ENCODE measurements at regions not wholly inside any gene's neighbourhood (a gene's known extent, or its start where the extent isn't known, plus 50 kb on each side); places are given as distances from the start of the nearest gene placed in this dataset.
"Not testable (repeated sequence)": the region's sequence is repeated elsewhere in the genome, so short reads cannot be mapped to it uniquely, and the experiment has no call there.

GRCh38 chr2:118613737-118614136, 233.7 kb downstream of the EN1 start:
- DNase-seq (ENCODE audit: low read depth): no peak

DNA sequence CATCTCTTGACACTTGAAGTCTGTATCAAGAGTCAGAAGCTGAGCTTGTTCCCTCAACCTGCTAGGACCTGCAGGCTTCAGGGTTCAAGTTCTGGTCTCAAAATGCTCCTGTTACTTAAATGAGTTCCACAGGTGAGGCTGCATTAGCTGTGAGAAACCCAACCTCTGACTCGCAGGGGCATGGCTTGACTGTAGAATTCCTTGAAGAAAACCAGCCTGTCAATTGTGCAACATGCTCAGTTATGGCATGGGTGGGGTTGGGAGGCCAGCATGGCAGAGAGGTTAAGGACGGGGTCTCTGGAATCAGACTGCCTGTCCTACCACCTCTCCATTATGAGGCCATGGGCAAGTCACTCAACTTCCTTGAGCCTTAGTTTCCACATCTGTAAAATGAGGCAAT, 235.8 kb downstream of the EN1 start:
- no peak for DNase-seq (ENCODE audit: low read depth)

GRCh38 chr2:118609138-118609537, 238.3 kb downstream of the EN1 start:
- no peak for DNase-seq (ENCODE audit: low read depth)

DNA sequence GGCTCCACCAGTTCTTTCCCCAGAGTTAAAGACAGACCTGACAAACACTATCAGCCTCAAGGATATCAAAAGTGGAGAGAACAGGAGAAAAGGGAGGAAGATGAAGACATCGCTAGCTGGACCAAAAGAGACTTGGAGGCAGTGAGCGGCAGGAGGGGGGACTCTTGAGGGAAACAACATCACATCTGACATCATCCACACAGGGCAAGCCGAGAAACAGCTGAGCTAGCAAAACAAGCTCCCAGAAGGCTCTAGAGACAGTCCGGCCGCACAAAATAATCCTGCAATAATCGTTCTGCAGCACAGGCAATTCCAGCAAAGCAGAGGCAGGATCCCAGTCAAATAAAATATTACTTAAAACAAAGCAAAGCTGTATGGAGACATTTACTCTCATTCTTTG, 239.8 kb downstream of the EN1 start:
- DNase-seq (ENCODE audit: low read depth): no peak

- DNase-seq (ENCODE audit: low read depth): no peak
Measured at GRCh38 chr2:118604811-118605210, 242.6 kb downstream of the EN1 start.

- no peak for DNase-seq (ENCODE audit: low read depth)
Measured at GRCh38 chr2:118604371-118604770, 243.1 kb downstream of the EN1 start.

- no peak for DNase-seq (ENCODE audit: low read depth)
Measured at GRCh38 chr2:118599141-118599540, 248.3 kb downstream of the EN1 start.

DNA sequence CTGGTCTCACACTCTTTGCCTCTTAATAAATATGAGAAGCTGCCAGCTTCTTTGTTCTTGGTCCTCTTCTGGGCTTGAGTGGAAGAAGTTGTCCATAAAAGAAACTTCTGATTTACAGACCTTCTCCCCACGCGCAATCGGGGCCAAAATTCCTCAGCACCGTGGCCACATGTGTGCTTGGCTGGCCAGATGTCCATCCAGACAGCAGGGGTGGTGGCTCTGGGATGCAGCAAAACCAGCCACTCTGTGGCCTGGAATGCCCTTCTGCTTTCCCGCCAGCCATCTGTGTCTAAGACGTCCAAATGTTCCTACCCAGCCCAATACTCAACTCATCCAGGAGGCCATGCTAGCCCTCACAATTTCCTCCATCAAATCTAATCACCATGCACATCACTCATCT, 250.8 kb downstream of the EN1 start:
- no peak for DNase-seq (ENCODE audit: low read depth)

GRCh38 chr2:118593257-118593656, 254.2 kb downstream of the EN1 start:
- DNase-seq (ENCODE audit: low read depth): no peak

- DNase-seq (ENCODE audit: low read depth): no peak
Measured at GRCh38 chr2:118591223-118591622, 256.2 kb downstream of the EN1 start.

- DNase-seq (ENCODE audit: low read depth): no peak
Measured at GRCh38 chr2:118589721-118590120, 257.7 kb downstream of the EN1 start.

DNA sequence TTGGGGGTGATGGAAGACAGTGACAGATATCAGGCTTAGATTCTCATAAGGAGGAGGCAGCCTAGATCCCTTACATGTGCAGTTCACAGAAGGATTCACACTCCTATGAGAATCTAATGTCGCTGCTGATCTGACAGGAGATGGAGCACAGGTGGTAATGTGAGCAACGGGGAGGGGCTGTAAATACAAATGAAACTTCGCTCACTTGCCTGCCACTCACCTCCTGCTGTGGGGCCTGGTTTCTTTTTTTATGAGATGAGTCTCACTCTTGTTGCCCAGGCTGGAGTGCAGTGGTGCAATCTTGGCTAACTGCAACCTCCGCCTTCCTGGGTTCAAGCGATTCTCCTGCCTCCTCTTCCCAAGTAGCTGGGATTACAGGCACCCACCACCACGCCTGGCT, 258.6 kb downstream of the EN1 start:
- no peak for DNase-seq (ENCODE audit: low read depth)

DNA sequence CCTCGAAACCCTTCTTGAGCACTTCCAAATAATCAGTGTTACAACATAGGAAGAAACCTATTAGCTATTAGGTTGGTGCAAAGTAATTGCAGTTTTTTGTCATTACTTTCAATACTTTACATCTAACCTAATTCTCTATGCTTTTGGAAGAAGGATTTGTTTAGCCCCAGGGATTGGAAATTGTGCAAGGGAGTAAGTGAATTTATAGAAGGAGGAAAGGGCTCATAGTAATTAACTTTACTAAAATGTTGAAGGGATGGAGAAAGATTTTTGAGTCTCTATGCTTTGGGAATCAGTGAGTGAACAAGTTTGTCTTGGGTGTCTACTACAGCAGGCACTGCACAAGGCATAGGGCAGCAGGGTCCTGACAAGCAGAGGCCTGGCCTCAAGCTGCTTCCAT, 261.1 kb downstream of the EN1 start:
- DNase-seq (ENCODE audit: low read depth): no peak

GRCh38 chr2:118584877-118585276, 262.6 kb downstream of the EN1 start:
- DNase-seq (ENCODE audit: low read depth): no peak

DNA sequence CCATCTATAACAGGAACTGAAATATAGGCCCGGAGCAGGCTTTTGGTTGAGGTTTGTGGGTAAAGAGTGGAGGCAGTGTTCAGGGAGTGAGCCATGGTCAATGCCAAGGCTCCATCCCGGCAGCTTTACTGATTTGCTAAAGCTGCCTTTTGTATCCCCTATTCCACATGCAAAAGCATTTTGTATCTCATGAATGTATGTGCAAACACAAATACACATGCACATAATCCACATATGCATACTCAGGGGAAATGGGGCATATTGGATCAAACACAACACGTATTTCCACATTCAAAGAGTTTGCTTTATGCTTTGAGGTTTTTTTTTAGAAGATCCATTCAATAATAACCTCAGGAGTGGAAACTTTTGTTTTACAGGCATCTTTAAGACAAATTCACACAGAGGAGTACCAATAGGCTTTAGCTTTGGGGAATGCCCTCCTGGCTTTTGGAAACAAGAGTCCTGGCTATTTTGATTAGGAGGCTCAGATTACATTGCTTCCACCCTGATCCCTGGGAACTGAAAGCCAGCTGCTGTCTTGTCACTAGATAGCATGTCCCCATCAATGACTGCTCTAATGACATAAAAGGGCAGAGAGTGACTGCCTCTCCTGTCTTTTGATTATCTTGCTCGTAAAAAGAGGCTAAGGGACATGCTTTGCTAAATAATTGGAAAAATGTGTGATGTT, 263.2 kb downstream of the EN1 start:
- DNase-seq (ENCODE audit: low read depth): no peak

DNA sequence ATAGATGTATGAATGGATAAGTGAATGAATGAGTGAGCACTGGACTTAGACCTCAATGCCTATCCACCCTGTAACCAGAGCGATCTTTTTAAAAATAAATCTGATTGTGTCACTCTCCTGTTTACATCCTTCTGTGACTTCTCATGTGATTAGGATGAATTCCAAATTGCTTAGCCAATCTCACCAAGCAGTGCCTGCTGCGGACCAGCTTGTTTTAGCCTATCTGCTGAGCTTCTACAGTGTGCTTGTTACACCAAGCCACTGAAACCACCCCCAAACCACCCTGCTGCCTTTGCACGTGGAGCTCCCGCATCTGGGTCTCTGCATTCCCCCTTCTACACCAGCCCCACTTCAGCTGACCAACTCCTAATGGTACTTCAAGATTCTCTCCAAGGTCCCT, 265.4 kb downstream of the EN1 start:
- no peak for DNase-seq (ENCODE audit: low read depth)

- no peak for DNase-seq (ENCODE audit: low read depth)
Measured at GRCh38 chr2:118580651-118581050, 266.8 kb downstream of the EN1 start.

DNA sequence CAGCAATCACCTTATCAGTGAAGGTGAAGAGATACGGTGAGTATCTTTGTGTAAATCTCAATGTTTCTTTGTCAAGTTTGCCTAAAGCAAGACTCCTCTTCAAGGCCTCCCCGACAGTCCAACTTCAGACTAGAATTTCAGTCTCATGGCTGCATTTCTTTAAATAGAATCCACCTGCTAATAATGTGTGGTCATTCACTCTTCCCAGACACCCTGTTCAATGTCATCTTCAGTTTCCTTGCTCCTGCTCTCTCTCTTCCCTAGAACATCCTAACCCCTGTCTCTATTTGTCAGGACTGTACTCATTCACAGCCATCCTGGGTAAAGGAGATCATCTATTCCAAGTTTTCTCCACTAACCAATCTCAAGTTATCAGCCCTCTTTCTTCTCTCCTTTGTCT, 267.3 kb downstream of the EN1 start:
- DNase-seq (ENCODE audit: low read depth): no peak

DNA sequence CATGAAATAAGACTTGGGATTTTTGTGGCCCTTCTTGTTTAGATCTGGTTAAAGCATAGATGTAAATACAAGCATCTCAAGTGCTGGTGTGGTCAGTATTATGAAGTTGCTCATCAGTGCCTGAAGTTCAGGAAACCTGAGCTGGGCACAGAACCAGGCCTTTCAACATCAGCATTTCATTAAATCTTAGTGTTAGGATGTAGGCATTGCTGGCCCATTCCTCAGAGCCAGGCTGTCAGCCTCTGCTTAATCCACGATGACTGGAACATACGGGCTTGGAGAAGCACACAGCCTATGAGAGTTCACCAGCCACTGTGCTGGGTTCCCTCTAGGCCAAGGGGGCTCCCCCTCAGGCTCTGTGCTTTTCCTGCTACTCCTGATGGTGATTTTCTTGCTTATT, 270.2 kb downstream of the EN1 start:
- DNase-seq (ENCODE audit: low read depth): no peak

DNA sequence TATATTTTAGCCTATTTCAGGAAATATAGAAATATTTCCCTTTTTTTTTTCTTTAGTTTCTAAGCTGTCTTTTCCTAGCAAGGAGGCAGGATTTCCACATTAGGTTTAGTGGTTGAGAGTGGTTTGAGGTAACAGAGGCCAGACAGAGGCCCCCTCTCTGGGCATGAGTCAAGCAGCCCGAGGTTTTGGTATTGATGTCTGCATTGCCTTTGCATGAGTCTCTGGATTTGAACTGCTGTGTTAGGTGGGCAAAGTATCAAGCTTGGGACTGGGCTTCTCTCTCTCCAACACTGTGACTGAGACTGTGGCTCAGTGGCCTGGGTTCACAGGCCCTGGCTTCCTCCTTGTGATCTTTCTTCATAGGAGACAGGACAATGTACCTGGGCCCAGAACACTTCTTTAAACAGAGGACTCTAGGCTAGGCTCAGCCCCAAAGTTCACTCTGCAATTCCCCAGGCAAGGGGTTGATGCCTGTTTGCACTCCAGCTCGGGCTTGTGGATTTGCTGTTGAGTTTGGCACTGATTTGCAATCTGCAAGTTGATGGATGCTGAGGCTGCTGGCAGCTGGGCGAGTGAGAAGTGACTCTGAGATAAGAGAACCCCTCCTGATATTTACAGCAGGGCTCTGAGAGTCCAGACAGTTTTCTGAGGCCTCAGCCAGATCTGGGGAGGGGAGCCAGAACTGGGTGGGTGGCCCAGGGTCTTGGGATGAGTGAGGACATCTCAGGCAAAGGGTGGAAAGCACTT, 271.2 kb downstream of the EN1 start:
- DNase-seq (ENCODE audit: low read depth): no peak

GRCh38 chr2:118572380-118572779, 275.1 kb downstream of the EN1 start:
- not testable (repeated sequence) for DNase-seq (ENCODE audit: low read depth)

DNA sequence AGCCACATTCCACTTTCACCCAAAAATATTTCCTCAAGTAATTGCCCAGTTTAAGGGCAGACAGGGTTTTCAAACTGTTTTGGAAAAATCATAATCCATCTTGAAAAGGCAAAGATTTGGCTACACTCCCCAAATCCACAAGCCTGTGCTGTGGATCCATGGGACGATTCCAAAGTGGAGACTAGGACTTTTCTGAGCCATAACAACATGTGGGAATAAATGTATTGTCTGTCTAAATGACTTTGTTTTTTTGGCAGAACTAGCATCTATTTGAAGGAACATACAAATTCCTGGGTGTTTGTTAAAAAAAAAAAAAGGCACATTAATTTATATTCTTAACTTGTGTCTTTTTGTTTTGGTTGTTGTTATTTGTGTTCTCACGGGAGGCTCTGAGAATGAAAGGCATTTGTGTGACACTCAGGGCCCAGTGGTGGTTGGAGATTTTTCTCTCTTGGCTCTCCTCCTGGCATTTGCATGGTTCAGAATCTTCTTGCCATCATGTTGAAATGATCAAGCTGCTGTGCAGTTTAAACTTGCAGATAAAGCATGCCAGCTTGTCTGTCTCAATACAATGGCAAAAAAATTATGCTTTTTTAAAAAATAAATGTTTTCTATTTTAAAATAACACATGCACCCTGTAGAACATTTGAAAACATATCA, 277.4 kb downstream of the EN1 start:
- no peak for DNase-seq (ENCODE audit: low read depth)

- DNase-seq (ENCODE audit: low read depth): no peak
Measured at GRCh38 chr2:118568700-118569099, 278.7 kb downstream of the EN1 start.

Measured in stimulated activated CD8-positive, alpha-beta memory T cell treated with anti-CD3 and anti-CD28 coated beads, Interleukin-4, amount 100 ng/mL, for 24 hours (primary cell).